Type B pancreatic cell (in vitro differentiated cells): ENCODE measurements at regions not wholly inside any gene's neighbourhood (a gene's known extent, or its start where the extent isn't known, plus 50 kb on each side); places are given as distances from the start of the nearest gene placed in this dataset.

Source experiments
- DNase-seq: peaks from one replicate; pipeline ENCODE4 v3.0.0; 2021; ENCODE audit warnings: mixed read lengths; ENCODE audit not compliant: unreplicated experiment; ENCODE audit errors: extremely low spot score
- H3K27ac Mint-ChIP-seq: 2 replicates; pipeline ENCODE4 v1.8.0; 2021; ENCODE audit warnings: mild to moderate bottlenecking, mixed read lengths
- H3K27me3 Mint-ChIP-seq: 2 replicates; pipeline ENCODE4 v1.8.0; 2021; ENCODE audit warnings: mixed read lengths
- H3K36me3 Mint-ChIP-seq: 2 replicates; pipeline ENCODE4 v1.8.0; 2021; ENCODE audit warnings: mixed read lengths
- H3K4me1 Mint-ChIP-seq: one replicate; pipeline ENCODE4 v1.8.0; 2021; ENCODE audit warnings: mixed read lengths; ENCODE audit not compliant: unreplicated experiment
- H3K4me3 Mint-ChIP-seq: 2 replicates; pipeline ENCODE4 v1.8.0; 2021; ENCODE audit warnings: mild to moderate bottlenecking, mixed read lengths
- H3K9me3 Mint-ChIP-seq: 2 replicates; pipeline ENCODE4 v1.8.0; 2021; ENCODE audit warnings: mixed read lengths
- TF ChIP-seq, protein P1 (sequence below): fragments of 200-600 bp; sonication (generic); conservative IDR thresholded peaks from 2 replicates; pipeline ENCODE4 v1.5.0; 2021; ENCODE audit warnings: antibody characterized with exemption, mild to moderate bottlenecking

DNA sequence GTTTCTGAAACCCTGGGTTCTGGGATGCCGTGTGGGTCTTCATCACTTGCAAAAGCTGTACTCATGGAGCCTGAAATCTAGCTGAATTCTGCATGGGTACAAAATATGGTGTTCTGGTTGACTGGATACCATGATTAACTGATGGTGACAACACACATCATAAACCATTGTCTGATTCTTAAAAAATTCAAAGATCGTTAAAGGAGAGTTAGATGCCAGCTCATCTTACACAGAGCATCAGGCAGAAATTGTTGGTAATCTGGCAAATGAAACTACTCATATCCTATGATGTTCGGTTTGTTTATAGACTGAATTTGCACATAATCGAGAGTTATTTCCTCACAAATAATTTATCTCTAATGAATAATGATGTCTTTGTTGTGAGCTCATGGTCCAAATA is 218.1 kb upstream of the PKN2 start:
- TF ChIP-seq, protein P1, sequence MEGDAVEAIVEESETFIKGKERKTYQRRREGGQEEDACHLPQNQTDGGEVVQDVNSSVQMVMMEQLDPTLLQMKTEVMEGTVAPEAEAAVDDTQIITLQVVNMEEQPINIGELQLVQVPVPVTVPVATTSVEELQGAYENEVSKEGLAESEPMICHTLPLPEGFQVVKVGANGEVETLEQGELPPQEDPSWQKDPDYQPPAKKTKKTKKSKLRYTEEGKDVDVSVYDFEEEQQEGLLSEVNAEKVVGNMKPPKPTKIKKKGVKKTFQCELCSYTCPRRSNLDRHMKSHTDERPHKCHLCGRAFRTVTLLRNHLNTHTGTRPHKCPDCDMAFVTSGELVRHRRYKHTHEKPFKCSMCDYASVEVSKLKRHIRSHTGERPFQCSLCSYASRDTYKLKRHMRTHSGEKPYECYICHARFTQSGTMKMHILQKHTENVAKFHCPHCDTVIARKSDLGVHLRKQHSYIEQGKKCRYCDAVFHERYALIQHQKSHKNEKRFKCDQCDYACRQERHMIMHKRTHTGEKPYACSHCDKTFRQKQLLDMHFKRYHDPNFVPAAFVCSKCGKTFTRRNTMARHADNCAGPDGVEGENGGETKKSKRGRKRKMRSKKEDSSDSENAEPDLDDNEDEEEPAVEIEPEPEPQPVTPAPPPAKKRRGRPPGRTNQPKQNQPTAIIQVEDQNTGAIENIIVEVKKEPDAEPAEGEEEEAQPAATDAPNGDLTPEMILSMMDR: no peak
- H3K4me3 Mint-ChIP-seq: no peak overlapping the region
- peaks cover 4% of the 10 kb centered on the region for H3K4me1 Mint-ChIP-seq
- H3K36me3 Mint-ChIP-seq: no peaks in the 10 kb centered on the region
- DNase-seq: no peak
- peaks cover 32% of the 10 kb centered on the region for H3K27me3 Mint-ChIP-seq
- no peaks in the 10 kb centered on the region for H3K9me3 Mint-ChIP-seq
- H3K27ac Mint-ChIP-seq: no peak overlapping the region

DNA sequence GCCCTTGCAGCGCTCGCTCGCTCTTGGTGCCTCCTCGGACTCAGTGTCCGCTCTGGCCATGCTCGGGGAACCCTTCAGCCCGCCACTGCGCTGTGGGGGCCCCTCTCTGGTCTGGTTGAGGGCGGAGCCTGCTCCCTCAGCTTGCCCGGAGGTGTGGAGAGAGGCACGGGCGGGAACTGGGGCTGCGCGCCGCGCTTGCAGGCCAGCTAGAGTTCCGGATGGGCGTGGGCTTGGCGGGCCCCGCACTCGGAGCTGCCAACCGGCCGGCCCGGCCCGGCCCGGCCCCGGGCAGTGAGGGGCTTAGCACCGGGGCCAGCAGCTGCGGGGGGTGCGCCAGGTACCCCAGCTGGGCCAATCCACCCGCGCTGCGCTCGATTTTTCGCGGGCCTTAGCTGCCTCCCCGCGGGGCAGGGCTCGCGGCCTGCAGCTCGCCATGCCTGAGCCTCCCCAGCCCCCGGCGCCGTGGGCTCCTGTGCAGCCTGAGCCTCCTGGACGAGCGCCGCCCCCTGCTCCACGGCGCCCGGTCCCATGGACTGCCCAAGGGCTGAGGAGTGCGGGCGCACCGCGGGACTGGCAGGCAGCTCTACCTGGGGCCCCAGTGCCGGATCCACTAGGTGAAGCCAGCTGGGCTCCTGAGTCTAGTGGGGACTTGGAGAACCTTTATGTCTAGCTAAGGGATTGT is 217.0 kb upstream of the PKN2 start:
- DNase-seq: no peak
- TF ChIP-seq, protein P1: no peak
- peaks cover 22% of the 10 kb centered on the region for H3K27me3 Mint-ChIP-seq
- no peaks in the 10 kb centered on the region for H3K9me3 Mint-ChIP-seq
- no peaks in the 10 kb centered on the region for H3K36me3 Mint-ChIP-seq
- H3K27ac Mint-ChIP-seq: no peak overlapping the region
- no peak overlapping the region for H3K4me3 Mint-ChIP-seq
- peaks cover 4% of the 10 kb centered on the region for H3K4me1 Mint-ChIP-seq

DNA sequence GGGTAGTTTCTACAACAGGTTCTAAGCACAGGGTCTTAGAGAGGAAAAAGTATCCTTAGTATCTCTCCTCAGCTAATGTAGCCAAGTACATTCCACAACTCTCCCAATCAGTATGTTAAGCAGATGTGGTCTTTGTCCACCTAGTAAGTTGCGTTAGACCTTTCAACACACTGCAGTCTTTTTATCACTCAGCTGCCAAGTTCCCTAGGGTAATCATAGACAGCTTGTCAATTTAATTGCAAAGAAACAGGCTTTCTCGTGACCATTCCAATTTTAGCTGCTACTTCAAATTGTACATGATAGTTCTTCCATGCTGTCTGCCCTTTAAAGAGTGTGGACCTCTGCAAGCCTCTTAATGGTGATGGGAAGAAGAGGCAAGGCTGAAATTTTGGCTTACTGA is 211.8 kb upstream of the PKN2 start:
- no peaks in the 10 kb centered on the region for H3K9me3 Mint-ChIP-seq
- no peaks in the 10 kb centered on the region for H3K4me1 Mint-ChIP-seq
- H3K4me3 Mint-ChIP-seq: no peak overlapping the region
- no peak for DNase-seq
- no peaks in the 10 kb centered on the region for H3K27me3 Mint-ChIP-seq
- TF ChIP-seq, protein P1: no peak
- H3K27ac Mint-ChIP-seq: no peak overlapping the region
- H3K36me3 Mint-ChIP-seq: no peaks in the 10 kb centered on the region

DNA sequence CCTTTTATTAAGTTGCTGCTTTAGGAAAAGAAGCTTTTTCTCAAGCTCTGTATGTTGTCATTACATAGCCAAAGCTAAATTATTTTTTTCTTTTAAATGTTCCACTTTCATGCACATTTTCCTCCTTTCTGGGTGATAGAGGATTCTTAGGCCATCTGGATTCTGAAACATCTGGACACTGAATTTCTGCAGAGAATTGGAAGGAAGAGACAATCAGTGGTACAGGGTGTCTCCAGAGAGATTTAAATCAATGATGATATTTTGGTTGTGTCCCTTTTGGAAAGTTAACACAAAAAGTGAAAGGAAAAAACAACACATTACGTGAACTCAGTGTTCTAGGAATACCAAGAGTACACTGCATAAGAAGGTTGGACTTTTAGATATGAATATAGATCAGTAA is 211.4 kb upstream of the PKN2 start:
- H3K4me1 Mint-ChIP-seq: no peaks in the 10 kb centered on the region
- H3K4me3 Mint-ChIP-seq: no peak overlapping the region
- no peaks in the 10 kb centered on the region for H3K9me3 Mint-ChIP-seq
- H3K27me3 Mint-ChIP-seq: no peaks in the 10 kb centered on the region
- TF ChIP-seq, protein P1: no peak
- H3K36me3 Mint-ChIP-seq: no peaks in the 10 kb centered on the region
- no peak for DNase-seq
- H3K27ac Mint-ChIP-seq: no peak overlapping the region

DNA sequence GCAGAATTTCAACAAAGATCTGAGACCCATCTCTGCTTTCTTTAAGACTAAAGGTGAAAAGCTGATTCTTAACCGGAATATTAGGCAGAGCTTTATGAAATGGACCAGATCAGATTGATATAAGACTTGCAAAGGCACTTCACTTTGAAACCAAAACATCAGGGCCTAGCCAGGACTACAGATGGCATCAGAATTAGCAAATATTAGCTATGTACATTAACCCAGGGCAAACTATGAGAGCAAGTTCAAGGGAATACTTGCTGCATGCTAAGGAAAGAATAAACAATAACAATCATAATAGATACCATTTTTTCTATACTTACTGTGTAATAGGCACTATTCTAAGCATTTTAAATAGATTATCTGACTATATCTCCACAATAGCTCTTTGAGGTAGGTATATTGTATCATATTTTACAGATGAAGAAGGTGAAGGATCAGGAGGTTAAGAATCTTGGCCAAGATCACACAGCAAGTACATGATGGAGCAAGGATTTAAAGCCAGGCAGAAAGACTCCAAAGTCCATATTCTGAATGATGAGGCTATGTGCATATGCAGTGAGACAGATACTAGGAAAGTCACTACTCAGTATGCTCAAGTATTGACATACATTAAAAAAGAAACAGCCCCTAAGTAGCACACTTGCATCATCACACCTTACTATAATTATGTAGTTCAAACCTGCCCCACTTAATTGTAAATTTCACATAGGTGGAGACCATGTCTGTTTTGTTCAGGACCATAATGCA is 209.3 kb upstream of the PKN2 start:
- no peak overlapping the region for H3K4me3 Mint-ChIP-seq
- H3K36me3 Mint-ChIP-seq: no peaks in the 10 kb centered on the region
- TF ChIP-seq, protein P1: no peak
- no peaks in the 10 kb centered on the region for H3K4me1 Mint-ChIP-seq
- H3K9me3 Mint-ChIP-seq: no peaks in the 10 kb centered on the region
- DNase-seq: no peak
- H3K27me3 Mint-ChIP-seq: no peaks in the 10 kb centered on the region
- H3K27ac Mint-ChIP-seq: no peak overlapping the region
